GM12878 (cell line): ENCODE measurements at regions not wholly inside any gene's neighbourhood (a gene's known extent, or its start where the extent isn't known, plus 50 kb on each side); places are given as distances from the start of the nearest gene placed in this dataset.

Source experiments
- ATAC-seq: fragments of 200-7000 bp; cut with Tn5 transposase; 3 replicates; pipeline ENCODE4 v1.9.1; 2020; ENCODE audit warnings: mild to moderate bottlenecking, moderate library complexity
- BruUV-seq: library from RNA; stranded (reverse); fragments of 400-500 nt; replicated peaks from 2 replicates; lab custom pipeline; 2021; lab: Mats Ljungman, UMichigan
- CTCF ChIA-PET: fragments of 300-600 bp; sonication (Branson Sonifier 250); formaldehyde crosslinking; extraction: SDS; loops from one replicate; lab custom pipeline; 2021; ENCODE audit warnings: inconsistent platforms; lab: Yijun Ruan, JAX
- POLR2A ChIA-PET: fragments of 350-600 bp; formaldehyde crosslinking; extraction: SDS; loops from one replicate; lab custom pipeline; 2021; ENCODE audit warnings: inconsistent platforms; lab: Charles Lee
- RAD21 ChIA-PET: fragments of 300-600 bp; sonication (Branson Sonifier 250); formaldehyde crosslinking; loops from one replicate; lab custom pipeline; 2023; ENCODE audit warnings: antibody characterized with exemption; ENCODE audit not compliant: unreplicated experiment; lab: Charles Lee
- SMC1A ChIA-PET: fragments of 300-600 bp; sonication (Branson Sonifier 250); formaldehyde crosslinking; loops from one replicate; lab custom pipeline; 2023; ENCODE audit not compliant: unreplicated experiment, uncharacterized antibody; lab: Charles Lee
- DNase-seq: peaks from one replicate; pipeline ENCODE4 v3.0.0-alpha.2; 2011; ENCODE audit warnings: low read depth, low spot score
- FAIRE-seq: peaks from 3 replicates; lab custom pipeline; 2011; peaks lifted over from hg19 to GRCh38; lab: Jason Lieb, UNC
- H2AFZ ChIP-seq: 2 replicates; pipeline ENCODE4 v1.6.0; 2011; ENCODE audit warnings: low read depth, low read length, control low read depth; ENCODE audit not compliant: control insufficient read depth
- H3K27ac ChIP-seq: 2 replicates; pipeline ENCODE4 v1.5.1; 2011; ENCODE audit warnings: control low read depth; ENCODE audit not compliant: control insufficient read depth, insufficient read depth
- H3K27me3 ChIP-seq, 2 experiments: replicated peaks in 1 of 2; 2 replicates each; pipeline versions ENCODE4 v1.6.0 to v1.6.1; 2011; ENCODE audit warnings: low read length in 1 of 2; ENCODE audit not compliant: control insufficient read depth in 2 of 2, insufficient read depth in 2 of 2
- H3K36me3 ChIP-seq, 2 experiments: 2 replicates each; pipeline ENCODE4 v1.5.1; 2011; ENCODE audit warnings: low read length in 1 of 2; ENCODE audit not compliant: control insufficient read depth in 2 of 2, insufficient read depth in 2 of 2
- H3K4me1 ChIP-seq: 2 replicates; pipeline ENCODE4 v1.6.1; 2011; ENCODE audit warnings: mild to moderate bottlenecking, low read length, moderate library complexity, mixed read lengths; ENCODE audit not compliant: control insufficient read depth, insufficient read depth
- H3K4me2 ChIP-seq: 2 replicates; pipeline ENCODE4 v1.6.0; 2011; ENCODE audit warnings: control low read depth; ENCODE audit not compliant: control insufficient read depth, insufficient read depth
- H3K4me3 ChIP-seq: fragments of 200-600 bp; sonication (generic); 2 replicates; pipeline ENCODE4 v1.5.1; 2016
- H3K79me2 ChIP-seq: 2 replicates; pipeline ENCODE4 v1.6.0; 2011; ENCODE audit warnings: low read length; ENCODE audit not compliant: control insufficient read depth, insufficient read depth
- H3K9ac ChIP-seq: 2 replicates; pipeline ENCODE4 v1.8.0; 2011; ENCODE audit warnings: low read length, control low read depth, mixed read lengths; ENCODE audit not compliant: control insufficient read depth, insufficient read depth
- H3K9me3 ChIP-seq: replicated peaks from 3 replicates; pipeline ENCODE4 v1.5.1; 2011; ENCODE audit warnings: mild to moderate bottlenecking, low read length; ENCODE audit not compliant: control insufficient read depth, insufficient read depth
- H4K20me1 ChIP-seq: 2 replicates; pipeline ENCODE4 v1.6.0; 2011; ENCODE audit not compliant: control insufficient read depth, insufficient read depth
- BCL11A ChIP-seq: IDR thresholded peaks from 2 replicates; pipeline ENCODE4 v1.6.1; 2011; ENCODE audit warnings: low read depth, low read length
- CREM ChIP-seq: IDR thresholded peaks from 2 replicates; pipeline ENCODE4 v1.6.1; 2014; ENCODE audit warnings: antibody characterized with exemption, low read depth
- EED ChIP-seq: sonication (generic); IDR thresholded peaks from 2 replicates; pipeline ENCODE4 v1.6.1; 2016; ENCODE audit warnings: antibody characterized with exemption, low read depth
- FOXM1 ChIP-seq: IDR thresholded peaks from 2 replicates; pipeline ENCODE4 v1.6.1; 2012; ENCODE audit warnings: low read depth, mild to moderate bottlenecking, inconsistent platforms, low read length, moderate library complexity
- GABPA ChIP-seq: IDR thresholded peaks from 2 replicates; pipeline ENCODE4 v1.6.1; 2014; ENCODE audit warnings: antibody characterized with exemption, low read depth, mild to moderate bottlenecking, inconsistent platforms
- IKZF1 ChIP-seq: fragments of 450-650 bp; conservative IDR thresholded peaks from 2 replicates; pipeline ENCODE4 v1.6.1; 2017; ENCODE audit warnings: antibody characterized with exemption, mild to moderate bottlenecking
- IRF4 ChIP-seq: IDR thresholded peaks from 2 replicates; pipeline ENCODE4 v1.6.1; 2011; ENCODE audit warnings: low read depth, low read length
- JUNB ChIP-seq: IDR thresholded peaks from 2 replicates; pipeline ENCODE4 v1.6.1; 2016; ENCODE audit warnings: antibody characterized with exemption, mild to moderate bottlenecking
- MEF2B ChIP-seq: fragments of 450-650 bp; IDR thresholded peaks from 2 replicates; pipeline ENCODE4 v1.6.1; 2018; ENCODE audit warnings: mild to moderate bottlenecking, moderate library complexity; ENCODE audit not compliant: partially characterized antibody, poor library complexity, severe bottlenecking
- POLR2A ChIP-seq: IDR thresholded peaks from 2 replicates; pipeline ENCODE4 v1.6.1; 2011; ENCODE audit warnings: low read depth, mild to moderate bottlenecking, low read length
- RUNX3 ChIP-seq: IDR thresholded peaks from 2 replicates; pipeline ENCODE4 v1.6.1; 2012; ENCODE audit warnings: low read length, inconsistent platforms
- SRF ChIP-seq, 2 experiments: IDR thresholded peaks; 2 replicates each; pipeline ENCODE4 v1.6.1; 2011; ENCODE audit warnings: low read depth in 2 of 2, low read length in 2 of 2, mild to moderate bottlenecking in 1 of 2, moderate library complexity in 1 of 2
- TCF12 ChIP-seq: IDR thresholded peaks from 2 replicates; pipeline ENCODE4 v1.6.1; 2011; ENCODE audit warnings: low read depth, mild to moderate bottlenecking, low read length
- TCF3 ChIP-seq: IDR thresholded peaks from 2 replicates; pipeline ENCODE4 v1.6.1; 2012; ENCODE audit warnings: low read depth, mild to moderate bottlenecking, low read length, borderline replicate concordance; ENCODE audit not compliant: insufficient read depth
- ZNF622 ChIP-seq: fragments of 450-650 bp; IDR thresholded peaks from 2 replicates; pipeline ENCODE4 v1.6.1; 2017; ENCODE audit warnings: mild to moderate bottlenecking, inconsistent platforms
- WGBS: methylation state at CpG from one replicate; pipeline ENCODE4 v1.1.6; 2016; ENCODE audit warnings: low lambda C conversion rate; ENCODE audit not compliant: insufficient replicate concordance, insufficient coverage; ENCODE audit errors: missing lambda C conversion rate; 5-methylcytosine and 5-hydroxymethylcytosine counted together
- in situ Hi-C: fragments of 300-500 bp; cut with MboI; formaldehyde crosslinking; loops from 9 replicates; pipeline ENCODE4 v1.14.3; 2018; ENCODE audit warnings: mixed read lengths
- intact Hi-C: fragments of 100-400 bp; cut with micrococcal nuclease; formaldehyde crosslinking; loops from one replicate; pipeline ENCODE4 v1.14.2; 2022; ENCODE audit not compliant: unreplicated experiment

DNA sequence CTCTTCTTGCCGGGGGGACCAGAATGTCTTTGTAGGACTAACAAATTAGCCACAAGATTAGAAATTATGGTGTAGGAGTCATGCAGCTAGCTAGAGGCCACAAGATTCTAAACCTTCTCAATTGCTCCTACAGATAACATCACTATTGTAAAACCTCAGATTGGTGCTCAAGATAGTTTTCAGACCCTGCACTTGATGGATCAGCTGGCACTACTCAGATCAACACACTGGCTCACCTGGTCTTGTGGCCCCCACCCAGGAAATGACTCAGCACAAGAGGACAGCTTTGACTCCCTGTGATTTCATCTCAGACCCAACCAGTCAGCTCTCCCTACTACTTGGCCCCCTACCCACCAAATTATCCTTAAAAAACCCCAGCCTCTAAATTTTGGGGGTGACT is 124.1 kb upstream of the RASGRP1 start:
- Histone ChIP-seq H3K27me3 (no peaks in the 10 kb centered on the region), H3K9me3 (no peaks in the 10 kb centered on the region), H3K9ac (no peak overlapping the region), H2AFZ (no peak overlapping the region), H3K4me2 (no peak overlapping the region), H3K36me3 (no peaks in the 10 kb centered on the region), H3K27ac (no peak overlapping the region), H3K4me3 (no peak overlapping the region), H3K4me1 (peaks cover 25% of the 10 kb centered on the region), H3K79me2 (no peaks in the 10 kb centered on the region), H4K20me1 (no peaks in the 10 kb centered on the region)
- peak; percentile 24; the same call in 1 of the 2 replicates for TF ChIP-seq IRF4
- peak; percentile 84 for TF ChIP-seq JUNB
- no peak for TF ChIP-seq MEF2B
- TF ChIP-seq CREM, result peak; percentile 65
- TF ChIP-seq SRF (IDR thresholded peaks at IDR 0.05; ENCODE audit: low read depth in 2 of 2, low read length in 2 of 2), result 0 out of 4 replicates have a peak, but pooled peaks of 1 of the 2 experiments have one; percentile 33
- TF ChIP-seq TCF12, result peak; percentile 57; the same call in 1 of the 2 replicates
- no peak for TF ChIP-seq ZNF622
- 0 out of 2 replicates have a peak, but pooled peaks have one; percentile 15 for TF ChIP-seq GABPA
- no peak for TF ChIP-seq POLR2A
- TF ChIP-seq RUNX3, result peak; percentile 65
- TF ChIP-seq FOXM1, result 0 out of 2 replicates have a peak, but pooled peaks have one; percentile 33
- 0 out of 2 replicates have a peak, but pooled peaks have one; percentile 19 for TF ChIP-seq TCF3
- TF ChIP-seq IKZF1, result no peak
- peak; percentile 34; the same call in 1 of the 2 replicates for TF ChIP-seq BCL11A
- peak; percentile 70 for TF ChIP-seq EED
- no TSS peak for BruUV-seq
- CTCF ChIA-PET, result interaction anchor here (0.7 to 15.4 kb wide), 29 partner anchors 9 to 686 kb away, joined by 3 to 288 read pairs (median 22); partner anchors contain the start of genes FAM98B and RASGRP1
- in situ Hi-C loops, result loop anchor here (5.0 kb wide), 1 partner anchor 126 kb away; the partner anchor contains the start of gene RASGRP1
- SMC1A ChIA-PET, result interaction anchor here (0.8 to 17.6 kb wide), 27 partner anchors 9 to 248 kb away, joined by 3 to 293 read pairs (median 31); partner anchors contain the start of genes FAM98B and RASGRP1
- 29% methylated on average over 1 of the region's 1 CpG for WGBS
- POLR2A ChIA-PET, result interaction anchor here (0.7 to 6.9 kb wide), 15 partner anchors 8 to 249 kb away, joined by 3 to 45 read pairs (median 6); partner anchors contain the start of gene FAM98B
- intact Hi-C loops, result no loop called here
- DNase-seq (no peak), ATAC-seq (peak; percentile 51), FAIRE-seq (no peak)
- RAD21 ChIA-PET, result interaction anchor here (2.0 to 12.0 kb wide), 19 partner anchors 9 to 248 kb away, joined by 5 to 322 read pairs (median 24); partner anchors contain the start of genes FAM98B and RASGRP1
